ENCODE measurements at regions not wholly inside any gene's neighbourhood (a gene's known extent, or its start where the extent isn't known, plus 50 kb on each side); places are given as distances from the start of the nearest gene placed in this dataset.
"Not testable (repeated sequence)": the region's sequence is repeated elsewhere in the genome, so short reads cannot be mapped to it uniquely, and the experiment has no call there.

- no peak for DNase-seq (ENCODE audit: low read depth in 2 of 2)
- no peak overlapping the region for H3K4me3 ChIP-seq (replicated peaks in 1 of 2; ENCODE audit: low read depth in 2 of 2, low read length in 2 of 2)
- TF ChIP-seq CTCF (IDR thresholded peaks at IDR 0.05; ENCODE audit: low read depth, low read length), result no peak
Measured at GRCh38 chr5:116730185-116730584, 155.6 kb upstream of the SEMA6A start.

GRCh38 chr5:116727248-116727647, 152.6 kb upstream of the SEMA6A start:
- no peak overlapping the region for H3K4me3 ChIP-seq (replicated peaks in 1 of 2; ENCODE audit: low read depth in 2 of 2, low read length in 2 of 2)
- no peak for TF ChIP-seq CTCF (IDR thresholded peaks at IDR 0.05; ENCODE audit: low read depth, low read length)
- no peak for DNase-seq (ENCODE audit: low read depth in 2 of 2)

GRCh38 chr5:116726180-116726579, 151.6 kb upstream of the SEMA6A start:
- H3K4me3 ChIP-seq (replicated peaks in 1 of 2; ENCODE audit: low read depth in 2 of 2, low read length in 2 of 2); DNase-seq (ENCODE audit: low read depth in 2 of 2): not testable (repeated sequence)

GRCh38 chr5:116724971-116725370, 150.3 kb upstream of the SEMA6A start:
- no peak for DNase-seq (ENCODE audit: low read depth in 2 of 2)
- TF ChIP-seq CTCF (IDR thresholded peaks at IDR 0.05; ENCODE audit: low read depth, low read length), result no peak
- H3K4me3 ChIP-seq (replicated peaks in 1 of 2; ENCODE audit: low read depth in 2 of 2, low read length in 2 of 2), result no peak overlapping the region

- no peak for DNase-seq (ENCODE audit: low read depth in 2 of 2)
- TF ChIP-seq CTCF (IDR thresholded peaks at IDR 0.05; ENCODE audit: low read depth, low read length), result no peak
- no peak overlapping the region for H3K4me3 ChIP-seq (replicated peaks in 1 of 2; ENCODE audit: low read depth in 2 of 2, low read length in 2 of 2)
Measured at GRCh38 chr5:116722651-116723050, 148.0 kb upstream of the SEMA6A start.

- no peak for TF ChIP-seq CTCF (IDR thresholded peaks at IDR 0.05; ENCODE audit: low read depth, low read length)
- no peak for DNase-seq (ENCODE audit: low read depth in 2 of 2)
- no peak overlapping the region for H3K4me3 ChIP-seq (replicated peaks in 1 of 2; ENCODE audit: low read depth in 2 of 2, low read length in 2 of 2)
Measured at GRCh38 chr5:116719106-116719505, 144.5 kb upstream of the SEMA6A start.

GRCh38 chr5:116718317-116718716, 143.7 kb upstream of the SEMA6A start:
- DNase-seq (ENCODE audit: low read depth in 2 of 2), result no peak
- no peak for TF ChIP-seq CTCF (IDR thresholded peaks at IDR 0.05; ENCODE audit: low read depth, low read length)
- H3K4me3 ChIP-seq (replicated peaks in 1 of 2; ENCODE audit: low read depth in 2 of 2, low read length in 2 of 2), result no peak overlapping the region
